ENCODE measurements at regions not wholly inside any gene's neighbourhood (a gene's known extent, or its start where the extent isn't known, plus 50 kb on each side); places are given as distances from the start of the nearest gene placed in this dataset.

DNA sequence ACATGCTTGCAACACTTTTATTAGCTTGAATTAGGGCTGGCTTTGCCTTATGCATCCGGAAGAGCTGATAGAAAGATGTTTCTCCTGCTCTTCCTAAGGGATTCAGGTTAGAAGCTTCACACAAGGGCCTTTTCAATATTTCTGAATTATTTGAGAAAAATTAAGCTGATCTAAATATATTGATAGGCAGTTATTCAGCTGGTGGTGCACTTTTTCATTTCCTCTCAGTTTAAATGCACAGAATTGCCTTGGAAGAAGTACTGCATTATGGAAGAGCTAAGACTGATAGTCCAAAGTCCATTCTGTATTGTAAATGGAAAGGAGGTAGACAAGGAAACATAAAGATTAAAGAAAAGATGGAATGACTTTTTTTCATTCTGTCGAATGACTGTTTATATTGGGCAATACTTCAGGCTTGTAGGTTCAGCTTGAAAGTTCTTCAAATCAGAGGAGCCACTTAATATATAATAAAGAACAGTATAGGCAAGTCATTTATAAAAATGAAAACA lies 398.4 kb upstream of the B3GALT2 start:
- H3K27ac ChIP-seq, result no peak overlapping the region
- no peaks in the 10 kb centered on the region for H3K27me3 ChIP-seq
- TF ChIP-seq POLR2A (IDR thresholded peaks at IDR 0.05) (no peak), EP300 (IDR thresholded peaks at IDR 0.05) (no peak)
- TF ChIP-seq, protein P1, sequence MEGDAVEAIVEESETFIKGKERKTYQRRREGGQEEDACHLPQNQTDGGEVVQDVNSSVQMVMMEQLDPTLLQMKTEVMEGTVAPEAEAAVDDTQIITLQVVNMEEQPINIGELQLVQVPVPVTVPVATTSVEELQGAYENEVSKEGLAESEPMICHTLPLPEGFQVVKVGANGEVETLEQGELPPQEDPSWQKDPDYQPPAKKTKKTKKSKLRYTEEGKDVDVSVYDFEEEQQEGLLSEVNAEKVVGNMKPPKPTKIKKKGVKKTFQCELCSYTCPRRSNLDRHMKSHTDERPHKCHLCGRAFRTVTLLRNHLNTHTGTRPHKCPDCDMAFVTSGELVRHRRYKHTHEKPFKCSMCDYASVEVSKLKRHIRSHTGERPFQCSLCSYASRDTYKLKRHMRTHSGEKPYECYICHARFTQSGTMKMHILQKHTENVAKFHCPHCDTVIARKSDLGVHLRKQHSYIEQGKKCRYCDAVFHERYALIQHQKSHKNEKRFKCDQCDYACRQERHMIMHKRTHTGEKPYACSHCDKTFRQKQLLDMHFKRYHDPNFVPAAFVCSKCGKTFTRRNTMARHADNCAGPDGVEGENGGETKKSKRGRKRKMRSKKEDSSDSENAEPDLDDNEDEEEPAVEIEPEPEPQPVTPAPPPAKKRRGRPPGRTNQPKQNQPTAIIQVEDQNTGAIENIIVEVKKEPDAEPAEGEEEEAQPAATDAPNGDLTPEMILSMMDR (IDR thresholded peaks at IDR 0.05), result no peak
- H3K36me3 ChIP-seq, result no peaks in the 10 kb centered on the region
- no peak for DNase-seq (ENCODE audit: low spot score in 2 of 2)
- peaks cover 0 to 14% (median 2%) of the 10 kb centered on the region in 4 donors for H3K4me1 ChIP-seq
- no peak overlapping the region for H3K4me3 ChIP-seq
- no peaks in the 10 kb centered on the region for H3K9me3 ChIP-seq
- 83 to 86% methylated on average over 2 of the region's 2 CpGs for WGBS, 2 donors

DNA sequence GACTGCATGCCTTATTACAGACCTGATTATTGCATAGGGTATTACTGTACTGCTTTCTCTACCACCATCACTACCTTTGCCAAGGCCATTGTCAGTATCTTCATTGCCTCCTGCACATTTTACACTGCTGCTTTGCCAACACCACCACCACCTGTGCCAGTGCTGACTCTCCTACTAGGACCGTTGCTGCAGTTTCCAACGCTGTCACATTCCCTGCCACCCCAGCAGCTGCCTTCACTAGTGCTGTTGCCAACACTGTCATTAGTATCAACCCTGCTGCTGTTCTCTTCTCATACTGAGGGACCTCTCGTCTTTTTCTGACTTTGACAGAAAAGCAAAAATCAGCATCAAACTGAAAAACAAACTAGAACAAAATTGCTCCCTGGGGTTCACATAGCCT lies 394.9 kb upstream of the B3GALT2 start:
- no peak overlapping the region for H3K27ac ChIP-seq
- no peaks in the 10 kb centered on the region for H3K9me3 ChIP-seq
- TF ChIP-seq, protein P1 (IDR thresholded peaks at IDR 0.05), result no peak
- TF ChIP-seq POLR2A (IDR thresholded peaks at IDR 0.05) (no peak), EP300 (IDR thresholded peaks at IDR 0.05) (no peak)
- H3K4me3 ChIP-seq, result no peak overlapping the region
- DNase-seq (ENCODE audit: low spot score in 2 of 2), result no peak
- no peaks in the 10 kb centered on the region for H3K4me1 ChIP-seq
- WGBS, 2 donors, result 67 to 77% methylated on average over 3 of the region's 3 CpGs
- H3K27me3 ChIP-seq, result no peaks in the 10 kb centered on the region
- no peaks in the 10 kb centered on the region for H3K36me3 ChIP-seq

DNA sequence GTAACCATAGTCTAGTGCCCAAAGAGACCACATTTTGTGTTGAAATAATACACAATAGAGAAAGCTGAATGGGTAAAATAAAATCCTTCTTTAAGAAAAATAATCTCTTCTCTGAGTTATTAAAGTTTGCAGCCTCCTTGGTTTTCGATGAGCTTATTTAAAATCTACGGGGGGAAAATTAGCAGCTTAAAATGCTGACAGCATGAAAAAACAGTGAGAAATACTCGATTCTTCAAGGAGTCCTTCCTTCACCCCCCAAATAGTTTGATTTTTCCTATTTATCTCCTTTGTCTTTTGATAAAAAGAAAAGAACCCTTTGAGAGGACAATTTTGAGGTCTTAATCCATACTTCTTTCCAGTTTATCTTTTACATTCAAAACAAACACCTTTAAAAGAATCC lies 394.0 kb upstream of the B3GALT2 start:
- no peak for DNase-seq (ENCODE audit: low spot score in 2 of 2)
- H3K4me1 ChIP-seq, result no peaks in the 10 kb centered on the region
- no peak overlapping the region for H3K27ac ChIP-seq
- H3K36me3 ChIP-seq, result no peaks in the 10 kb centered on the region
- no peaks in the 10 kb centered on the region for H3K27me3 ChIP-seq
- no peaks in the 10 kb centered on the region for H3K9me3 ChIP-seq
- no peak overlapping the region for H3K4me3 ChIP-seq
- 85 to 87% methylated on average over 3 of the region's 3 CpGs for WGBS, 2 donors
- TF ChIP-seq POLR2A (IDR thresholded peaks at IDR 0.05), result no peak
- TF ChIP-seq, protein P1 (IDR thresholded peaks at IDR 0.05), result no peak
- no peak for TF ChIP-seq EP300 (IDR thresholded peaks at IDR 0.05)

DNA sequence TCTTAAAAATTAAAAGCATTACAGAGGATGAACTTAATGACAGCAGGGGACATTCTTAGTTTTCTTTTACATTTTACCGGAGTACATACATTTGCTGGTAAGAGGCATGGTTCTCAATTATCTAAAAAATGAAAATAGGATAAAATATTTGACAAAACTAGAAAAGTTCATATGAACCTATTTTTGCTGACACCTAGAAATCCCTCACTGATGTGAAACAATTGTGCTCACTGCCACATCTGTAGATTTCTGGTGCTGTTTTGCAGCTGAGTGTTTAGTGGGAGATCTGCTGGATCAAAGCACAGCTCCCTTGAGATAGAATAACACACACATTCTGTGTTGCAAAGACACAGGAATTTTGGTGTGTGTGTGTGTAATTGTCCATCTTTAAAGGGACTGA lies 392.9 kb upstream of the B3GALT2 start:
- no peak for TF ChIP-seq POLR2A (IDR thresholded peaks at IDR 0.05)
- TF ChIP-seq EP300 (IDR thresholded peaks at IDR 0.05), result no peak
- TF ChIP-seq, protein P1 (IDR thresholded peaks at IDR 0.05), result no peak
- Histone ChIP-seq H3K27ac (no peak overlapping the region), H3K9me3 (no peaks in the 10 kb centered on the region), H3K27me3 (no peaks in the 10 kb centered on the region), H3K4me3 (no peak overlapping the region), H3K4me1 (no peaks in the 10 kb centered on the region), H3K36me3 (no peaks in the 10 kb centered on the region)
- 92 to 100% methylated on average over 1 of the region's 1 CpG for WGBS, 2 donors
- DNase-seq (ENCODE audit: low spot score in 2 of 2), result no peak

DNA sequence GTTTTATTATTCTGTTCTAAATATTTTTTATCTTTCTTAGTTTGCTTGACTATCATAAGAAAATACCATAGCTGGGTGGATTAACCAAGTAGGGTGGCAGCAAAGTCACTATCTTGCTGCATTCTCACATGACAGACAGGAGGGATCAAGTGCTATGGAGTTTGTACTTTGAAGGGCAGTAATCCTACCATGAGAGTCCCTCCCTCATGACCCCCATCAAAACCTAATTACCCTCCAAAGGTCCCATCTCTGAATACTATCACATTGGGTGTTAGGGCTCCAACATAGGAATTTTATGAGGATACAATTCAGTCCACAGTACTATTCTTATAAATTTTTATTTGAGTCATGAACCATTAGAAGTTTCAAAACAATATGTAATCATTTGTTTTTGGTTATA lies 388.5 kb upstream of the B3GALT2 start:
- Histone ChIP-seq H3K36me3 (no peaks in the 10 kb centered on the region), H3K27ac (no peak overlapping the region), H3K9me3 (peaks cover 0 to 6% (median 0%) of the 10 kb centered on the region in 4 donors), H3K4me1 (no peaks in the 10 kb centered on the region), H3K27me3 (no peaks in the 10 kb centered on the region), H3K4me3 (no peak overlapping the region)
- TF ChIP-seq, protein P1 (IDR thresholded peaks at IDR 0.05), result no peak
- TF ChIP-seq EP300 (IDR thresholded peaks at IDR 0.05) (no peak), POLR2A (IDR thresholded peaks at IDR 0.05) (no peak)
- DNase-seq (ENCODE audit: low spot score in 2 of 2), result no peak
